Activated T-helper 2 cell treated with anti-CD3 and anti-CD28 coated beads, Interferon-gamma antibody, Interleukin-2, Interleukin-4, amounts not matched to agents 10 μg/mL and 5 μg/mL and 100 μg/mL, durations not matched to agents 14 hours and 24 hours and 36 hours (primary cell): ENCODE measurements at regions not wholly inside any gene's neighbourhood (a gene's known extent, or its start where the extent isn't known, plus 50 kb on each side); places are given as distances from the start of the nearest gene placed in this dataset.

Experiments
- DNase-seq: peaks from one replicate; pipeline ENCODE4 v3.0.0; 2021; ENCODE audit warnings: low spot score
- H3K27ac Mint-ChIP-seq: one replicate; pipeline ENCODE4 v1.8.0; 2021; ENCODE audit warnings: mixed read lengths
- H3K27me3 Mint-ChIP-seq: one replicate; pipeline ENCODE4 v1.8.0; 2021; ENCODE audit warnings: low read depth, mixed read lengths
- H3K36me3 Mint-ChIP-seq: one replicate; pipeline ENCODE4 v1.8.0; 2021; ENCODE audit warnings: low read depth, mixed read lengths
- H3K4me1 Mint-ChIP-seq: one replicate; pipeline ENCODE4 v1.8.0; 2021; ENCODE audit warnings: low read depth, mixed read lengths
- H3K4me3 Mint-ChIP-seq: one replicate; pipeline ENCODE4 v1.8.0; 2021; ENCODE audit warnings: low read depth, mild to moderate bottlenecking, moderate library complexity, mixed read lengths
- H3K9me3 Mint-ChIP-seq: one replicate; pipeline ENCODE4 v1.8.0; 2021; ENCODE audit warnings: mixed read lengths
- intact Hi-C: fragments of 100-400 bp; cut with micrococcal nuclease; formaldehyde crosslinking; loops from one replicate; pipeline ENCODE4 v1.15.1; 2023

- intact Hi-C loops = no loop called here
- DNase-seq = no peak
- no peak overlapping the region for H3K4me3 Mint-ChIP-seq
- H3K27me3 Mint-ChIP-seq = no peaks in the 10 kb centered on the region
- no peaks in the 10 kb centered on the region for H3K36me3 Mint-ChIP-seq
- H3K9me3 Mint-ChIP-seq = no peaks in the 10 kb centered on the region
- no peak overlapping the region for H3K27ac Mint-ChIP-seq
- H3K4me1 Mint-ChIP-seq = no peaks in the 10 kb centered on the region
Observed at GRCh38 chr2:129765326-129765677, 214.2 kb upstream of the RAB6C start.

DNA sequence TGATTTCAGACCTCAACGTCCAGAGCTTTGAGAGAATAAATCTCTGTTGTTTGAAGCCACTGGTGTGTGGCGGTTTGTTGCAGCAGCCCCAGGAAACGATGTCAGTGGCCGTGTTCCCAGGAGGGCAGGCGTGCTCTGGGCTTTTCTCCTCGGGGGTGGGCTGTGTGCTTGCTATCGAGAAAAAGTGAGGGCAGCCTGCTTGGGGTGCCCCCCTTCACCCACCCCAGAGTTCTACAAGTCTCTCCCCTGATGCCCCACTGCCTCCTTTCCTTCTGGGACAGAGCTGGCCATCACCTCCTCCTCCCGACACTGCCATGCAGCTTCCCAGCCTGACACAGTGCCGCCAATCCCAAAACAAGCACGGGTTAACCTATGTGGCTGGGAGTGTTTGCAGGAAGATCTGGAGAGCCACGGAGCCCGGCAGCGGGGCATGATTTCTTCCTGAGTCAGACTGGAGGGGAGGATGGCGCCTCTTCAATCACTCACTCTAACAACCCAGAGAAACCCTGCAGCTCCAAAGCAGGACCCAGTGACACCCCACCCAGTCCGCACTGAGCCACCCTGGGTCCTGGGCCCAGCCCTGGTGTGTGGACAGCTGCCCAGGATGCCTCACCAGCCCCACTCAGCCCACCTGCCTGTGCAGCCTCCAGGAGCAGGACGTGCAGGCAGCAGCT is 213.7 kb upstream of the RAB6C start:
- no peak for DNase-seq
- no peaks in the 10 kb centered on the region for H3K36me3 Mint-ChIP-seq
- no peaks in the 10 kb centered on the region for H3K4me1 Mint-ChIP-seq
- no peak overlapping the region for H3K27ac Mint-ChIP-seq
- no peak overlapping the region for H3K4me3 Mint-ChIP-seq
- no peaks in the 10 kb centered on the region for H3K9me3 Mint-ChIP-seq
- intact Hi-C loops = no loop called here
- H3K27me3 Mint-ChIP-seq = no peaks in the 10 kb centered on the region

DNA sequence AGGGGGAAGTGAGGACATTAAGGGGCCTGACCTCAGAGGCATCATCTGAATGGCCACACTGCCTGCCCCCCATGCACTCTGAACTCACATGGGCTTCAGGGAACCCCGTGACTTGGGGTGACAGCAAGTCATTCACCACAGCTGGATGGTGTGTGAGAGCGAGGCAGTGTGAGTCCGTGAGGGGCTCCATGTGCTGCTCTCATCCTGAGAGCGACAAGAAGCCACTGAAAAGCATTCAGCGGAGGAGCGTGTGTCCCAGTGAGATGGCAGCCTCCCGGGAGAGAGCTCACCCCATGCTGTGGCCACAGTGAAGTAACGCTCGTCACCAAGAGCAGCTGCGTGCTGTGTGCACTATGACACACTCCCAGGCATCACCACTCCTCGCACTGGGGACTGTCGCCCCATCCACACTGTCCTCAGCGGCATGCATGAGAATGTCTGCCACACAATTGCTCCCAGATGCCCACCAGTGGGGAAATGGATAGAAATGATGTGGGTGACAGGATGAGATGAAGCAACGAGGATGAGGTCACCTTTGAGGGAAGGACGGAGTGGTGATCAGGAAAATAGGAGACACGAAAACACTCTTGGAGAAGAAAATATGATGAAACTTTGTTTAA is 213.0 kb upstream of the RAB6C start:
- Mint-ChIP-seq H3K4me1 (no peaks in the 10 kb centered on the region), H3K27ac (no peak overlapping the region), H3K27me3 (no peaks in the 10 kb centered on the region), H3K36me3 (no peaks in the 10 kb centered on the region), H3K9me3 (no peaks in the 10 kb centered on the region), H3K4me3 (no peak overlapping the region)
- intact Hi-C loops = no loop called here
- no peak for DNase-seq

- Mint-ChIP-seq H3K4me1 (no peaks in the 10 kb centered on the region), H3K27me3 (no peaks in the 10 kb centered on the region), H3K9me3 (no peaks in the 10 kb centered on the region), H3K36me3 (no peaks in the 10 kb centered on the region), H3K27ac (no peak overlapping the region), H3K4me3 (no peak overlapping the region)
- intact Hi-C loops = no loop called here
- DNase-seq = no peak
Observed at GRCh38 chr2:129767346-129768035, 212.0 kb upstream of the RAB6C start.

- no peak for DNase-seq
- Mint-ChIP-seq H3K9me3 (no peaks in the 10 kb centered on the region), H3K27ac (no peak overlapping the region), H3K27me3 (no peaks in the 10 kb centered on the region), H3K36me3 (no peaks in the 10 kb centered on the region), H3K4me1 (no peaks in the 10 kb centered on the region), H3K4me3 (no peak overlapping the region)
- intact Hi-C loops = no loop called here
Observed at GRCh38 chr2:129768036-129768386, 211.5 kb upstream of the RAB6C start.

DNA sequence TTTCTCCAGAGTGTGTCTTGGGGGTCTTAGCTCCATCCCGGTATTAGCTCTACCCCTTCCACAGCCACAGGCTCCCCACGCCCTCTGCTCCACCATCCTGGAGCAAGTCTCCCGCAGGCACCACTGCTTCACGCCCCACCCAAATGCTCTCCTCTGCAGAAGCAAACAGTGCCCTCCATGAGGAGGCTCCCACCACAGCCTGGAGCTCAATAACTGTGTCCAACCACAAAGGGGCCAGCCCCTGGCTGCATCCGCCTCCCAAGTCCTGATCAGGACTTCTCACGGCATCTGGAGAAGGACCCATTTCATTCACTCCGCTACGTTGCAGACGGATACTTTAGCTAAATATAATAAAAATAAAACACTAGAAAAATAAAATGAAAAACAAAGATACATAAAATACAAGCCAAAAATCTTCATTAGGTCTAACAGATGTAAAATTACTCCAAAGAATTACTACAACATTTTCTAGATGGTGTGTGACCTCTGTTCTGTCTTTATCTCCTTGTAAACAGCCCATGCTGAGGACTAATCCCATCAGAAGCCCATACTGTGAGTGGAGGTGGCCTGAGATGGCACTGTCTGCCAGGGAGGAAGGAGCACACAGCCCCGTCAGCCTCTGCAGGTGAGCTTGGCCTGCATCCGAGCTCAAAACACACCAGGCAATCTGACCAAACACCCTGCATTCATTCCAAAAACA is 210.8 kb upstream of the RAB6C start:
- intact Hi-C loops = no loop called here
- no peaks in the 10 kb centered on the region for H3K27me3 Mint-ChIP-seq

DNA sequence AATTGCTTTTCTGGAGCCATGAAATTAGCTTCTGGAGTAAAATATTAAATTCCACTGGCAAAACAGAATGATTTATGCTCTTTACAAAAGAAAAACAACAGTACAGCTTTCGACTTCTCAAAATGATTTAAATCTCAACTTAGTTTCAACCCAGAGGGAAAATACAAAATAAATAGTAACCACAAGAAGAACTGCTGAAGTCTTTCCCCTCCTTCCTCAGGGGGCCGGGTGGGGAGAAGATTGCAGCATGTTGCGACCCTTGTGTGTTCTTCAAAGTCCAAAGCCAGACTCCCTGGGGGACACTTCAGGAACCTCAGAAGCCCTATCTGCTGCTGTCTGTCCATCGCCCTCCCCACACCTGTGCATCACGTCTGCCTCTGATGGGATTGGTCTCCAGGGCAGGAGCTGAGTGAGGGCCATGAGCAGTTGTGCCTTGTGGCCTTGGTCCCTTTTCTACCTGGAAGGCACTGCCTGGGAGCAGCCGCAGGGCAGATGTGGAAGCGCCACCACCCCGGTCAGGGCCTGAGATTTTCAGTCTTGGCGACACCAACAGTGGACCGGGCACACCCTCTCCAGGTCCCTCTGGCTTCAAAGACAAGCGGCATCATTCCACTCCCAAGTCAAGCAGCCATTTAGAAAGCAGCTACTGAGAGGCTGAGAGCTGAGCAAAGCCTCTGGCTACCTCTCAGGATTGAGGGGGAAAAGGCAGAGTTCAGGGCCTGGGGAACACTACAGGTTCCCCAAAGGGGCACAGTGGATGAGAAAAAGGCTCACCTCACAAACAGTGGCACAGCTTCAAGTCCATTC is 210.1 kb upstream of the RAB6C start:
- intact Hi-C loops = no loop called here
- Mint-ChIP-seq H3K4me3 (no peak overlapping the region), H3K27me3 (no peaks in the 10 kb centered on the region), H3K36me3 (no peaks in the 10 kb centered on the region), H3K4me1 (no peaks in the 10 kb centered on the region), H3K9me3 (no peaks in the 10 kb centered on the region), H3K27ac (no peak overlapping the region)
- no peak for DNase-seq

More for the DNA sequence above, 210.8 kb upstream of the RAB6C start:
- Mint-ChIP-seq H3K4me1 (no peaks in the 10 kb centered on the region), H3K36me3 (no peaks in the 10 kb centered on the region), H3K9me3 (no peaks in the 10 kb centered on the region), H3K27ac (no peak overlapping the region), H3K4me3 (no peak overlapping the region)
- no peak for DNase-seq

- no peaks in the 10 kb centered on the region for H3K27me3 Mint-ChIP-seq
- H3K4me1 Mint-ChIP-seq = no peaks in the 10 kb centered on the region
- H3K36me3 Mint-ChIP-seq = no peaks in the 10 kb centered on the region
- H3K27ac Mint-ChIP-seq = no peak overlapping the region
- intact Hi-C loops = no loop called here
- no peak overlapping the region for H3K4me3 Mint-ChIP-seq
- no peaks in the 10 kb centered on the region for H3K9me3 Mint-ChIP-seq
- no peak for DNase-seq
Observed at GRCh38 chr2:129771418-129772189, 207.9 kb upstream of the RAB6C start.

DNA sequence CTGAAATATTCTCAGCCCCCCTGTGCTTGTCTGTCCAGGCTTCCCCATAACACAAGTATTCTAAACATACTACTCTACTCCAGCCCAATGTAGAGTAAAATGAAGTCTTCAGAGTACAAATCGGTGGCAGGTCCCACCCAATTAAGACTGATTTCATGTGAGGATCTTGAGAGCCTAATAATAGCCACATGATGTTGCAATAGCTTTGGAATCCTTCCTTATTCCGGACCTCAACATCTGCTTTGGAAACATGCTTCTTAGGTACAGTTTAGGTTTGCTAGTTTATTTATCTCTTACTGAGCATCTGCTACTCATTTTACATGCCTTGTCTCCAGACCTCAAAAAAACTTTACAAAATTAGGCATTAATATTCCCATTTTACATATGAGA is 207.3 kb upstream of the RAB6C start:
- H3K4me1 Mint-ChIP-seq = no peaks in the 10 kb centered on the region
- H3K4me3 Mint-ChIP-seq = no peak overlapping the region
- H3K9me3 Mint-ChIP-seq = no peaks in the 10 kb centered on the region
- H3K36me3 Mint-ChIP-seq = no peaks in the 10 kb centered on the region
- DNase-seq = no peak
- H3K27me3 Mint-ChIP-seq = no peaks in the 10 kb centered on the region
- intact Hi-C loops = no loop called here
- no peak overlapping the region for H3K27ac Mint-ChIP-seq

GRCh38 chr2:129775952-129776653 is 203.4 kb upstream of the RAB6C start:
- no peaks in the 10 kb centered on the region for H3K27me3 Mint-ChIP-seq
- H3K4me3 Mint-ChIP-seq = no peak overlapping the region
- no peaks in the 10 kb centered on the region for H3K36me3 Mint-ChIP-seq
- no peak overlapping the region for H3K27ac Mint-ChIP-seq
- no peaks in the 10 kb centered on the region for H3K9me3 Mint-ChIP-seq
- intact Hi-C loops = no loop called here
- no peaks in the 10 kb centered on the region for H3K4me1 Mint-ChIP-seq
- DNase-seq = no peak

DNA sequence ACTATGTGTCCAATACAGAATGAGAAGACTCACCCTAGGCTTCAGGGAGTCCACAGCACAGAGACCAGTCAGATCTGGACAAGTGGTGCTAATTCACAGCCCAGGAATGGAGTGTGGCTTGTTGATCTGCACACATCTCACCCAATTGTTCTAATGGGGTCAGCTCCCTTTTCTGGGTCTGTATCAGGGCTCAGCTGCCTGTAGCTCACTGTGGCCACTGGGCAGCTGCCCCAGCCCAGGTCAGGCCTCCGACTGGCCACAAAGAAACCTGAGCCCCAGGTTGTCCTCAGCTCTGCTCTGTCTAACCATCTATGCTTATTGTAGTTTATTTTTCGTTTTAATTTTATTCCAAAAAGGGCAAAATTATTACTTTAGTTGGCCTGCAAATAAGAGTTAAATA is 202.3 kb upstream of the RAB6C start:
- no peak for DNase-seq
- no peaks in the 10 kb centered on the region for H3K9me3 Mint-ChIP-seq
- intact Hi-C loops = no loop called here

More for the DNA sequence above, 202.3 kb upstream of the RAB6C start:
- Mint-ChIP-seq H3K27me3 (peaks cover 2% of the 10 kb centered on the region), H3K4me3 (no peak overlapping the region), H3K27ac (no peak overlapping the region), H3K4me1 (no peaks in the 10 kb centered on the region), H3K36me3 (no peaks in the 10 kb centered on the region)
